K562 (cell line): ENCODE measurements at regions not wholly inside any gene's neighbourhood (a gene's known extent, or its start where the extent isn't known, plus 50 kb on each side); places are given as distances from the start of the nearest gene placed in this dataset.

Experiments used
- ATF3 ChIP-seq, 2 experiments: fragments of 450-650 bp in 1 of 2; sonication (generic) in 1 of 2; formaldehyde crosslinking in 1 of 2; IDR thresholded peaks in 1 of 2; conservative IDR thresholded peaks in 1 of 2; 2 replicates each; pipeline versions ENCODE4 v1.6.1 to v1.8.1; 2016 to 2023; ENCODE audit warnings: mild to moderate bottlenecking in 2 of 2, moderate library complexity in 2 of 2, inconsistent platforms in 1 of 2, missing genetic modification reagents in 1 of 2
- EZH2 ChIP-seq: IDR thresholded peaks from 2 replicates; pipeline ENCODE4 v1.6.1; 2012; ENCODE audit warnings: low read depth, mild to moderate bottlenecking, inconsistent platforms, low read length, borderline replicate concordance
- POLR2A ChIP-seq: fragments of 450-650 bp; conservative IDR thresholded peaks from 2 replicates; pipeline ENCODE4 v1.6.1; 2016
- TSHZ1 ChIP-seq: fragments of 250-450 bp; sonication (Bioruptor Pico); IDR thresholded peaks from 2 replicates; pipeline ENCODE4 v1.4.0; 2020; ENCODE audit warnings: mild to moderate bottlenecking, moderate library complexity

GRCh38 chr14:30387871-30388270, 171.1 kb upstream of the G2E3 start:
- TF ChIP-seq EZH2 (no peak), ATF3 (IDR thresholded peaks at IDR 0.05) (no peak), ATF3 (CRISPR knock-in tag; conservative IDR thresholded peaks at IDR 0.05) (no peak), TSHZ1 (CRISPR knock-in tag) (no peak), POLR2A (no peak)
